CD4-positive, alpha-beta memory T cell (primary cell): ENCODE measurements at regions not wholly inside any gene's neighbourhood (a gene's known extent, or its start where the extent isn't known, plus 50 kb on each side); places are given as distances from the start of the nearest gene placed in this dataset.

ENCODE experiments used
- CTCF ChIA-PET: fragments of 350-600 bp; sonication (Branson Sonifier 250); formaldehyde crosslinking; loops from one replicate; lab custom pipeline; 2021; ENCODE audit warnings: inconsistent platforms; ENCODE audit not compliant: partially characterized antibody; lab: Charles Lee
- POLR2A ChIA-PET: fragments of 350-600 bp; sonication (Branson Sonifier 250); formaldehyde crosslinking; loops from one replicate; lab custom pipeline; 2021; ENCODE audit not compliant: partially characterized antibody; lab: Charles Lee
- DNase-seq, 5 donors: peaks; one replicate each; pipeline versions ENCODE4 v3.0.0 to v3.0.0-alpha.2; 2020 to 2022; ENCODE audit warnings: mixed read lengths in 1 of 5
- H3K27ac ChIP-seq: one replicate; pipeline ENCODE4 v1.7.0; 2013; ENCODE audit warnings: low read depth, low read length
- H3K27me3 ChIP-seq: 2 replicates; pipeline ENCODE4 v1.7.0; 2013; ENCODE audit warnings: mild to moderate bottlenecking, low read length, moderate library complexity; ENCODE audit not compliant: insufficient read depth
- H3K36me3 ChIP-seq: 2 replicates; pipeline ENCODE4 v1.7.0; 2013; ENCODE audit warnings: mild to moderate bottlenecking, low read length, moderate library complexity; ENCODE audit not compliant: insufficient read depth
- H3K4me1 ChIP-seq: 2 replicates; pipeline ENCODE4 v1.7.0; 2013; ENCODE audit warnings: mild to moderate bottlenecking, low read length, moderate library complexity; ENCODE audit not compliant: insufficient read depth
- H3K4me3 ChIP-seq, 2 donors: one replicate each; pipeline ENCODE4 v1.7.0; 2013; ENCODE audit warnings: low read length in 2 of 2, mild to moderate bottlenecking in 1 of 2
- H3K9me3 ChIP-seq, 2 donors: one replicate each; pipeline ENCODE4 v1.7.0; 2013; ENCODE audit warnings: low read length in 2 of 2, control low read depth in 1 of 2; ENCODE audit not compliant: control insufficient read depth in 1 of 2
- H3K27ac Mint-ChIP-seq, 7 donors: one replicate each; pipeline ENCODE4 v1.8.0; 2020 to 2021; ENCODE audit warnings: mixed read lengths in 7 of 7, mild to moderate bottlenecking in 6 of 7, inconsistent platforms in 3 of 7, moderate library complexity in 3 of 7
- H3K27me3 Mint-ChIP-seq, 2 donors: one replicate each; pipeline ENCODE4 v1.8.0; 2020 to 2021; ENCODE audit warnings: mixed read lengths in 2 of 2
- H3K36me3 Mint-ChIP-seq, 2 donors: one replicate each; pipeline ENCODE4 v1.8.0; 2020 to 2021; ENCODE audit warnings: mixed read lengths in 2 of 2, inconsistent platforms in 1 of 2, mild to moderate bottlenecking in 1 of 2
- H3K4me1 Mint-ChIP-seq, 4 donors: one replicate each; pipeline ENCODE4 v1.8.0; 2020 to 2021; ENCODE audit warnings: mixed read lengths in 4 of 4, mild to moderate bottlenecking in 1 of 4
- H3K4me3 Mint-ChIP-seq, 8 donors: one replicate each; pipeline ENCODE4 v1.8.0; 2020 to 2021; ENCODE audit warnings: mixed read lengths in 8 of 8, mild to moderate bottlenecking in 7 of 8, moderate library complexity in 6 of 8, inconsistent platforms in 3 of 8
- H3K9me3 Mint-ChIP-seq, 8 donors: one replicate each; pipeline ENCODE4 v1.8.0; 2020 to 2021; ENCODE audit warnings: mixed read lengths in 8 of 8, mild to moderate bottlenecking in 5 of 8, inconsistent platforms in 3 of 8, moderate library complexity in 1 of 8
- intact Hi-C: fragments of 100-400 bp; cut with micrococcal nuclease; formaldehyde crosslinking; loops from one replicate; pipeline ENCODE4 v1.15.1; 2023

- H3K9me3 ChIP-seq, result no peaks in the 10 kb centered on the region
- Mint-ChIP-seq H3K27ac (no peak overlapping the region), H3K36me3 (no peaks in the 10 kb centered on the region), H3K9me3 (peaks cover 0 to 2% (median 0%) of the 10 kb centered on the region in 8 donors), H3K27me3 (no peaks in the 10 kb centered on the region), H3K4me3 (no peak overlapping the region), H3K4me1 (no peaks in the 10 kb centered on the region)
- intact Hi-C loops, result no loop called here
- no peak overlapping the region for H3K27ac ChIP-seq
- H3K4me3 ChIP-seq, result no peak overlapping the region
- H3K36me3 ChIP-seq, result no peaks in the 10 kb centered on the region
- ChIA-PET POLR2A (no interaction called here), CTCF (no interaction called here)
- no peak for DNase-seq
- H3K4me1 ChIP-seq, result no peaks in the 10 kb centered on the region
- no peaks in the 10 kb centered on the region for H3K27me3 ChIP-seq
These were observed 150.3 kb downstream of the OTOR start for GRCh38 chr20:16898433-16898832.

GRCh38 chr20:16902662-16903061 is 154.5 kb downstream of the OTOR start:
- Mint-ChIP-seq H3K27ac (no peak overlapping the region), H3K9me3 (peaks cover 0 to 5% (median 1%) of the 10 kb centered on the region in 8 donors), H3K27me3 (no peaks in the 10 kb centered on the region), H3K4me3 (no peak overlapping the region), H3K36me3 (no peaks in the 10 kb centered on the region), H3K4me1 (no peaks in the 10 kb centered on the region)
- Histone ChIP-seq H3K27me3 (no peaks in the 10 kb centered on the region), H3K36me3 (no peaks in the 10 kb centered on the region), H3K9me3 (no peaks in the 10 kb centered on the region), H3K27ac (no peak overlapping the region), H3K4me1 (no peaks in the 10 kb centered on the region), H3K4me3 (no peak overlapping the region)
- DNase-seq, result no peak
- CTCF ChIA-PET, result no interaction called here
- intact Hi-C loops, result no loop called here
- POLR2A ChIA-PET, result no interaction called here

- H3K4me1 ChIP-seq, result no peaks in the 10 kb centered on the region
- H3K27me3 ChIP-seq, result no peaks in the 10 kb centered on the region
- no peak for DNase-seq
- H3K27ac ChIP-seq, result no peak overlapping the region
- H3K27ac Mint-ChIP-seq, result no peak overlapping the region
- H3K4me3 ChIP-seq, result no peak overlapping the region
- intact Hi-C loops, result no loop called here
- H3K36me3 Mint-ChIP-seq, result no peaks in the 10 kb centered on the region
- no peaks in the 10 kb centered on the region for H3K36me3 ChIP-seq
- peaks cover 0 to 18% (median 7%) of the 10 kb centered on the region in 8 donors for H3K9me3 Mint-ChIP-seq
- ChIA-PET CTCF (no interaction called here), POLR2A (no interaction called here)
- no peaks in the 10 kb centered on the region for H3K9me3 ChIP-seq
- H3K4me3 Mint-ChIP-seq, result no peak overlapping the region
- no peaks in the 10 kb centered on the region for H3K27me3 Mint-ChIP-seq
- no peaks in the 10 kb centered on the region for H3K4me1 Mint-ChIP-seq
These were observed 156.6 kb downstream of the OTOR start for GRCh38 chr20:16904751-16905150.

GRCh38 chr20:16914277-16914676 is 166.1 kb downstream of the OTOR start:
- Mint-ChIP-seq H3K36me3 (no peaks in the 10 kb centered on the region), H3K27ac (no peak overlapping the region), H3K4me1 (no peaks in the 10 kb centered on the region), H3K27me3 (no peaks in the 10 kb centered on the region), H3K4me3 (no peak overlapping the region), H3K9me3 (peaks cover 2 to 24% (median 6%) of the 10 kb centered on the region in 8 donors)
- H3K4me1 ChIP-seq, result no peaks in the 10 kb centered on the region
- no peak overlapping the region for H3K27ac ChIP-seq
- intact Hi-C loops, result no loop called here
- H3K9me3 ChIP-seq, result no peaks in the 10 kb centered on the region
- ChIA-PET CTCF (no interaction called here), POLR2A (no interaction called here)
- no peak overlapping the region for H3K4me3 ChIP-seq
- no peak for DNase-seq
- H3K36me3 ChIP-seq, result no peaks in the 10 kb centered on the region
- no peaks in the 10 kb centered on the region for H3K27me3 ChIP-seq

DNA sequence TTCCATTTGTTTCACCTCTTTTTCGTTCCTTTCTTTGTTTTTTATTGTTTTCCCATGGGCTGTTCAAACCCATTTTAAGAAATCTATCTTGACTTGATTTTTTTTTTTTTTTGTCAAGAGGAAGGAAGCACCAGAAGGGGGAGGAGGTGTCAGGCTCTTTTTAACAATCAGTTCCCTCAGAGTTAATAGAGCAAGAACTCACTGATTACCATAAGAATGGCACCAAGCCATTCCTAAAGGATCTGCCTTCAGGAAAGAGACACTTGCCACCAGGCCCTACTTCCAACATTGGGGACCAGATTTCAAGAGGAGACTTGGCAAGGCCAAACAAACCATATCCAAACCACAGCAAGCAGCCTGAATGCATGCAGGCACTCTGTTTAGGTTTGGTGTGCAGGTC is 168.0 kb downstream of the OTOR start:
- Mint-ChIP-seq H3K36me3 (no peaks in the 10 kb centered on the region), H3K4me3 (no peak overlapping the region), H3K27ac (no peak overlapping the region), H3K4me1 (no peaks in the 10 kb centered on the region), H3K9me3 (peaks cover 2 to 14% (median 6%) of the 10 kb centered on the region in 8 donors), H3K27me3 (no peaks in the 10 kb centered on the region)
- intact Hi-C loops, result no loop called here
- Histone ChIP-seq H3K9me3 (no peaks in the 10 kb centered on the region), H3K4me3 (no peak overlapping the region), H3K4me1 (no peaks in the 10 kb centered on the region), H3K36me3 (no peaks in the 10 kb centered on the region), H3K27ac (no peak overlapping the region), H3K27me3 (no peaks in the 10 kb centered on the region)
- ChIA-PET CTCF (no interaction called here), POLR2A (no interaction called here)
- DNase-seq, result no peak

- no peak for DNase-seq
- Histone ChIP-seq H3K4me1 (no peaks in the 10 kb centered on the region), H3K4me3 (no peak overlapping the region), H3K36me3 (no peaks in the 10 kb centered on the region), H3K27me3 (no peaks in the 10 kb centered on the region), H3K9me3 (no peaks in the 10 kb centered on the region), H3K27ac (no peak overlapping the region)
- ChIA-PET CTCF (no interaction called here), POLR2A (no interaction called here)
- H3K36me3 Mint-ChIP-seq, result no peaks in the 10 kb centered on the region
- H3K27ac Mint-ChIP-seq, result no peak overlapping the region
- H3K9me3 Mint-ChIP-seq, result peaks cover 0 to 11% (median 3%) of the 10 kb centered on the region in 8 donors
- H3K4me1 Mint-ChIP-seq, result no peaks in the 10 kb centered on the region
- no peaks in the 10 kb centered on the region for H3K27me3 Mint-ChIP-seq
- no peak overlapping the region for H3K4me3 Mint-ChIP-seq
- intact Hi-C loops, result no loop called here
These were observed 169.5 kb downstream of the OTOR start for GRCh38 chr20:16917636-16918035.

- CTCF ChIA-PET, result no interaction called here
These were observed 170.2 kb downstream of the OTOR start for GRCh38 chr20:16918366-16918765.

DNA sequence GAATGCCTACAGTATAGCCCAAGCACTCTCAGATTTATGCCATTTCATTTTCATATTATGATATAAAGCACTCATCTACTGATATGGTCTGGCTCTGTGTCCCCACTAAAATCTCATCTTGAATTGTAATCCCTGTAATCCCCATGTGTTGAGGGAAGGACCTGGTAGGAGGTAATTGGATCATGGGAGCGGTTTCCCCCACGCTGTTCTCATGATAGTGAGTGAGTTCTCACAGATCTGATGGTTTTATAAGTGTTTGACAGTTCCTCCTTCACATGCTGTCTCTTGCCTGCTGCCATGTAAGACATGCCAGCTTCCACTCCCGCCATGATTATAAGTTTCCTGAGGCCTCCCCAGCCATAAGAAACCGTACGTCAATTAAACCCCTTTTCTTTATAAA is 171.7 kb downstream of the OTOR start:
- no peaks in the 10 kb centered on the region for H3K36me3 Mint-ChIP-seq
- DNase-seq, result no peak
- no peaks in the 10 kb centered on the region for H3K4me1 ChIP-seq
- H3K27ac Mint-ChIP-seq, result no peak overlapping the region
- no peaks in the 10 kb centered on the region for H3K36me3 ChIP-seq
- no peaks in the 10 kb centered on the region for H3K9me3 ChIP-seq
- no peak overlapping the region for H3K27ac ChIP-seq
- intact Hi-C loops, result no loop called here
- CTCF ChIA-PET, result no interaction called here
- H3K27me3 Mint-ChIP-seq, result no peaks in the 10 kb centered on the region
- no peaks in the 10 kb centered on the region for H3K4me1 Mint-ChIP-seq
- POLR2A ChIA-PET, result no interaction called here
- H3K9me3 Mint-ChIP-seq, result peaks cover 0 to 6% (median 0%) of the 10 kb centered on the region in 8 donors
- no peak overlapping the region for H3K4me3 Mint-ChIP-seq
- no peaks in the 10 kb centered on the region for H3K27me3 ChIP-seq
- H3K4me3 ChIP-seq, result no peak overlapping the region

More at GRCh38 chr20:16918366-16918765, 170.2 kb downstream of the OTOR start:
- no peak overlapping the region for H3K4me3 ChIP-seq
- no peaks in the 10 kb centered on the region for H3K9me3 ChIP-seq
- Mint-ChIP-seq H3K27ac (no peak overlapping the region), H3K9me3 (peaks cover 0 to 8% (median 3%) of the 10 kb centered on the region in 8 donors), H3K36me3 (no peaks in the 10 kb centered on the region), H3K4me1 (no peaks in the 10 kb centered on the region), H3K4me3 (no peak overlapping the region), H3K27me3 (no peaks in the 10 kb centered on the region)
- no peak for DNase-seq
- H3K27ac ChIP-seq, result no peak overlapping the region
- H3K27me3 ChIP-seq, result no peaks in the 10 kb centered on the region
- H3K36me3 ChIP-seq, result no peaks in the 10 kb centered on the region
- intact Hi-C loops, result no loop called here
- H3K4me1 ChIP-seq, result no peaks in the 10 kb centered on the region
- POLR2A ChIA-PET, result no interaction called here
